C4-2B (cell line): ENCODE measurements at regions not wholly inside any gene's neighbourhood (a gene's known extent, or its start where the extent isn't known, plus 50 kb on each side); places are given as distances from the start of the nearest gene placed in this dataset.

ENCODE experiments used
- ZFX ChIP-seq: fragments of 450-650 bp; IDR thresholded peaks from 2 replicates; pipeline ENCODE4 v1.6.1; 2017
- TF ChIP-seq, protein P1 (sequence below): fragments of 450-650 bp; conservative IDR thresholded peaks from 2 replicates; pipeline ENCODE4 v1.5.1; 2017; ENCODE audit warnings: mild to moderate bottlenecking

DNA sequence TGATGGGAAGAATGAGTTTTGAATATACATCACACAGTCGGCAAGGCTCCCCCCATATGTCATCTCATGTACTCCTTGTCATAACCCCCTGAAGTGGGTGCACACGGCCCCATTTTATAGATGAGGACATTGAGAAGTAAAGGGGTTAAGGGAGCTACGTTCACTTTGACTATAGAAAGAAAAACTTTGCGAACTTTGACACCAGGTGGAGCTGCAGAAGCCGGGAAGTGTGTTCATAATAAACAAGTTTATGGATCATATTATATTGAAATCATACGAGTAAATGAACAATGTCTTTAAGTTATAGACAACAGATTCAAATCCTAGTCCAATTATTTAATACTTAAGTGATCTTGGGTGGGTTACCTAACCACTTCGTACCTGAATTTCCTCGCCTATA, 203.8 kb upstream of the PITX2 start:
- TF ChIP-seq, protein P1, sequence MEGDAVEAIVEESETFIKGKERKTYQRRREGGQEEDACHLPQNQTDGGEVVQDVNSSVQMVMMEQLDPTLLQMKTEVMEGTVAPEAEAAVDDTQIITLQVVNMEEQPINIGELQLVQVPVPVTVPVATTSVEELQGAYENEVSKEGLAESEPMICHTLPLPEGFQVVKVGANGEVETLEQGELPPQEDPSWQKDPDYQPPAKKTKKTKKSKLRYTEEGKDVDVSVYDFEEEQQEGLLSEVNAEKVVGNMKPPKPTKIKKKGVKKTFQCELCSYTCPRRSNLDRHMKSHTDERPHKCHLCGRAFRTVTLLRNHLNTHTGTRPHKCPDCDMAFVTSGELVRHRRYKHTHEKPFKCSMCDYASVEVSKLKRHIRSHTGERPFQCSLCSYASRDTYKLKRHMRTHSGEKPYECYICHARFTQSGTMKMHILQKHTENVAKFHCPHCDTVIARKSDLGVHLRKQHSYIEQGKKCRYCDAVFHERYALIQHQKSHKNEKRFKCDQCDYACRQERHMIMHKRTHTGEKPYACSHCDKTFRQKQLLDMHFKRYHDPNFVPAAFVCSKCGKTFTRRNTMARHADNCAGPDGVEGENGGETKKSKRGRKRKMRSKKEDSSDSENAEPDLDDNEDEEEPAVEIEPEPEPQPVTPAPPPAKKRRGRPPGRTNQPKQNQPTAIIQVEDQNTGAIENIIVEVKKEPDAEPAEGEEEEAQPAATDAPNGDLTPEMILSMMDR, result no peak
- TF ChIP-seq ZFX, result no peak
